ENCODE measurements at regions not wholly inside any gene's neighbourhood (a gene's known extent, or its start where the extent isn't known, plus 50 kb on each side); places are given as distances from the start of the nearest gene placed in this dataset.

DNA sequence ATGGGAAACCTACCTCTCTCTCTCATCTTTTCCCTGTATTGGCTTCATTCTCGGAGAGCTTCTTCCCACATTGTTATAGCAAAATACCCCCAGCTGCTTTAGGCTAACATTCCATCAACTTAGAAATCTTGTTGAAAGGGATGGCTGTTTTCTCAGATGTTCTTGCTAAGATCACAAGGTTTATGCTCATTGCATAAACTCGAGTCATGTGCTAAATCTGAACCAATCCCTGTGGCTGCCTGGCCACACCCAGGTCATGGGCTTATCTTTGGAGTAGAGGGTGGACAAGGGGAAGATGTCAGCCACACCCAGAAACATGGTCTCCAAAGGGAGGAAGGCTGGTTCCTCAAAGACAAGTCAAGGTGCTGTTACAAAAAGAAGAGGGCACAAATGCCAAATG is 150.6 kb upstream of the UMPS start:
- Histone ChIP-seq H4K20me1 (ENCODE audit: insufficient read depth) (no peaks in the 10 kb centered on the region), H3K9ac (no peak overlapping the region), H3K27ac (no peak overlapping the region), H3K27me3 (ENCODE audit: insufficient read depth, low read depth) (peaks cover 5% of the 10 kb centered on the region; the same call in 1 of the 2 replicates), H3K4me3 (IDR thresholded peaks at IDR 0.05; ENCODE audit: insufficient read depth, low read depth, low read length) (no peak overlapping the region), H3K4me2 (no peak overlapping the region), H2AFZ (ENCODE audit: low read depth) (no peak overlapping the region), H3K79me2 (ENCODE audit: insufficient read depth, low read depth) (no peaks in the 10 kb centered on the region), H3K36me3 (ENCODE audit: insufficient read depth) (no peaks in the 10 kb centered on the region), H3K4me1 (ENCODE audit: low read depth, poor library complexity, severe bottlenecking) (peaks cover 8% of the 10 kb centered on the region)
- no peak for TF ChIP-seq CTCF (conservative IDR thresholded peaks at IDR 0.05; ENCODE audit: low read depth, low read length)

DNA sequence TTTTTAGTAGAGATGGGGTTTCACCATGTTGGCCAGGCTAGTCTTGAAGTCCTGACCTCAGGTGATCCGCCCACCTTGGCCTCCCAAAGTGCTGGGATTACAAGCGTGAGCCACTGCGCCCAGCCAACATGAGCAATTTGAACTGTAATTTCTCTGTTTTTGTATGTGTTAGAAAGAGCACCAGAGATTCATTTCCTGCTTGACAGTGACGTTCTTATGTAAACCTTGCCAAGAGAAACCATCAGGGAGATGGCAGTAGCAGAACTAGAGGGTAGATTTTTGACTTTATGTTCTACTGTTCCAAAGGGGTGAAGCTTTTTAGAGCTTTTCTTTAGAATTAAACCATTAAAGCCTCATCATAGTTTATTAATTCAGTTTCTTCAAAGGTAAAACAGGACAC is 148.1 kb upstream of the UMPS start:
- Histone ChIP-seq H3K27me3 (ENCODE audit: insufficient read depth, low read depth) (peaks cover 16% of the 10 kb centered on the region), H2AFZ (ENCODE audit: low read depth) (no peak overlapping the region), H4K20me1 (ENCODE audit: insufficient read depth) (no peaks in the 10 kb centered on the region), H3K79me2 (ENCODE audit: insufficient read depth, low read depth) (no peaks in the 10 kb centered on the region), H3K36me3 (ENCODE audit: insufficient read depth) (no peaks in the 10 kb centered on the region), H3K4me3 (IDR thresholded peaks at IDR 0.05; ENCODE audit: insufficient read depth, low read depth, low read length) (no peak overlapping the region), H3K4me2 (no peak overlapping the region), H3K27ac (no peak overlapping the region), H3K9ac (no peak overlapping the region), H3K4me1 (ENCODE audit: low read depth, poor library complexity, severe bottlenecking) (peaks cover 1% of the 10 kb centered on the region)
- TF ChIP-seq CTCF (conservative IDR thresholded peaks at IDR 0.05; ENCODE audit: low read depth, low read length), result no peak

DNA sequence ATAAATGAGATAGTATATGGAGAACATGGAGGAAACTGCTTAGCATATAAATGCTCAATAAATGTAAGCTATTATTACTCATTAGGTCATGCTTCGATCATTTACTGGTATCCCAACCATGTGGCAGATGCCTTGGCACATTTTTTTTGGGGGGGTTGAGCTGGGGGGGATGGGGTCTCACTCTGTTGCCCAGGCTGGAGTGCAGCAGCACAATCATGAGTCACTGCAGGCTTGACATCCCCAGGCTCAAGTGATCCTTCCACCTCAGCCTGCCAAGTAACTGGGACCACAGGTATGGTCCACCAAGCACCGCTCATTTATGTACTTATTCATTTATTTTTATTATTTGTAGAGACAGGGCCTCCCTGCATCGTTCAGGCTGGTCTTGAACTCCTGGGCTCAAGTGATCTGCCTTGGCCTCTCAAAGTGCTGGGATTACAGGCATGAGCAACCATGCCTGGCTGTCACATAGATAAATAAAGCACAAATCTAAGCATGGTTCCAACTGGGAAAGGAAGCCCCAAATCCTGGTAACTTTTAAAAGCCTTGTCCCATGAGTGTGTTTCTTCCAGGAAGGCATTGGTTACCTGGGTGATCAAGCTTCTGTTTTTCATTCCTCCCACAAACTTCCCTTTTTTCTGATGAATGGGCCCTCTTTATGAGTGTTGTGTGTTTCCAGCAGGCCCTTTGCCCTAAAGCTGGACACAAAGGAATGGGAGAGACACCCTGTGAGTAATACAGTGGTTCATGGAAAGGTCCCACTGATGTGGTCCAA is 147.4 kb upstream of the UMPS start:
- H3K36me3 ChIP-seq (ENCODE audit: insufficient read depth), result no peaks in the 10 kb centered on the region
- no peak overlapping the region for H3K9ac ChIP-seq
- H3K27me3 ChIP-seq (ENCODE audit: insufficient read depth, low read depth), result peaks cover 16% of the 10 kb centered on the region
- H3K27ac ChIP-seq, result no peak overlapping the region
- H2AFZ ChIP-seq (ENCODE audit: low read depth), result no peak overlapping the region
- no peak overlapping the region for H3K4me2 ChIP-seq
- H3K4me3 ChIP-seq (IDR thresholded peaks at IDR 0.05; ENCODE audit: insufficient read depth, low read depth, low read length), result no peak overlapping the region
- no peaks in the 10 kb centered on the region for H4K20me1 ChIP-seq (ENCODE audit: insufficient read depth)
- H3K79me2 ChIP-seq (ENCODE audit: insufficient read depth, low read depth), result no peaks in the 10 kb centered on the region
- TF ChIP-seq CTCF (conservative IDR thresholded peaks at IDR 0.05; ENCODE audit: low read depth, low read length), result no peak
- no peaks in the 10 kb centered on the region for H3K4me1 ChIP-seq (ENCODE audit: low read depth, poor library complexity, severe bottlenecking)

- Histone ChIP-seq H3K36me3 (ENCODE audit: insufficient read depth) (no peaks in the 10 kb centered on the region), H3K4me1 (ENCODE audit: low read depth, poor library complexity, severe bottlenecking) (no peaks in the 10 kb centered on the region), H3K79me2 (ENCODE audit: insufficient read depth, low read depth) (no peaks in the 10 kb centered on the region), H4K20me1 (ENCODE audit: insufficient read depth) (no peaks in the 10 kb centered on the region), H3K4me3 (IDR thresholded peaks at IDR 0.05; ENCODE audit: insufficient read depth, low read depth, low read length) (peak overlapping the region; percentile 51), H3K4me2 (peak overlapping the region; percentile 50; the same call in 1 of the 2 replicates), H3K27ac (no peak overlapping the region), H3K9ac (no peak overlapping the region), H3K27me3 (ENCODE audit: insufficient read depth, low read depth) (peaks cover 16% of the 10 kb centered on the region), H2AFZ (ENCODE audit: low read depth) (peak overlapping the region; percentile 44; the same call in 1 of the 2 replicates)
- TF ChIP-seq CTCF (conservative IDR thresholded peaks at IDR 0.05; ENCODE audit: low read depth, low read length), result no peak
Observed at GRCh38 chr3:124584245-124584551, 146.1 kb upstream of the UMPS start.

Data from KMS-11 (cell line).